Fibroblast of upper back skin (primary cell): ENCODE measurements at regions not wholly inside any gene's neighbourhood (a gene's known extent, or its start where the extent isn't known, plus 50 kb on each side); places are given as distances from the start of the nearest gene placed in this dataset.
A peak's percentile ranks its signal among the peaks of the same experiment; 100 is the strongest.

Source experiments
- DNase-seq: peaks from one replicate; pipeline ENCODE4 v3.0.0-alpha.2; 2013

DNA sequence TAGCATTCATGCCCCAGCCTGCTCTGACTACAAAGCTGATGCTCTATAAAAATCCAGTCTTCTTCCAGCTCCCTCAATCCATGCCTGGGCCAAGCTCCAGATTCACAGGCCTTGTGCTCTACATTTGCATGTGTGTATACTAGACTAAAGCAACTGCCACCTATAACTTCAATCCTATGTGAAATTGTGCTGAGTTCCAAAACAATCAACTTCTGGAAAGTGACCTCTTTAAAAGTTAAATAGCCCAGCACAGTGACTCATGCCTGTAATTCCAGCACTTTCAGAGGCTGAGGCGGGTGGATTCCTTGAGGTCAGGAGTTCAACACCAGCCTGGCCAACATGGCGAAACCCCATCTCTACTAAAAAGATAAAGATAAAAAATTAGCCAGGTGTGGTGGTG, 114.3 kb upstream of the ZC3H12C start:
- no peak for DNase-seq

DNA sequence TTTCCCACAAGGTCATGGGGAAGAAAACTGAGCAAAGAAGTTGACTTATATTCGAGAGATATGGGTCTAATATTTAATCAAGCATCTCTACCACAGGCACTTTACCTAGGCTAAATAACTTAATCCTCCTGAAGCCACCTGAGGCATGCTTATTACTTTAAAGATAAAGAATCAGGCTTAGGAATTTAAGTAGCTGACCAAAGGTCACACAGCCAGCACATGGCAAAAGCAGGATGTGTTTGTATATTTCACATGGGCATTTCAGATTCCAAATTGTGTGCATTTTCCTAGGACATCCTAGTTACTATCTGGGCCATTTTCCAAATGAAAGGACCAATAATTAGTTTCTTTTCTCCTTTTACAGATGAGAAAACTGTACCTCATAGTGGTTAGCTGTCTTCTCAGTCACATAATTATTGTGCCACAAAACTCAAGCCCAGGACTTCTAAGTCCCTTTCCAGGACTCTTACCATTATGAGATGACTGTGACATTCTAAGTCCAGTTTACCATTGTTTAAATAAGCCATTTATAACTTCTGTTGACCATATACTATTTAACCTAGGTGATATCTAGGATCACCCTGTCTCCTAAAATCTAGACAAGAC, 112.1 kb upstream of the ZC3H12C start:
- DNase-seq = no peak

DNA sequence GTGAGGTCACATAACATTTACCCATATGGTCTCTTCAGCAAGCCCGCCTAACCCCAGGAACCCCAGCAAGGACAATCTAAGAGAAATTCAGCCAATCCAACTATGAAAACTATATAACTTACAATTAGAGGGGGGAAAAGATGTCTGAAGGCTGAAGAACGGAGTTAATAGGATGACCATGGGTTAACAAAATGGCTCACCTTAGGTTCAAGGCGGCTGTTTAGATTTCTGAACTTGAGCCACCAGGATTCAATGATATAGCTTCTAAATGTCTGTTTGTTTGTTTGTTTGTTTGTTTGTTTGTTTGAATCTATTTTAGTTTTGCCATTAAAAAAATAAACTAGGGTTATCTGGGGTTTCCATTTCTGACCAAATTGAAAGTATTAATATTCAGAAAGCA, 109.8 kb upstream of the ZC3H12C start:
- DNase-seq = no peak

DNA sequence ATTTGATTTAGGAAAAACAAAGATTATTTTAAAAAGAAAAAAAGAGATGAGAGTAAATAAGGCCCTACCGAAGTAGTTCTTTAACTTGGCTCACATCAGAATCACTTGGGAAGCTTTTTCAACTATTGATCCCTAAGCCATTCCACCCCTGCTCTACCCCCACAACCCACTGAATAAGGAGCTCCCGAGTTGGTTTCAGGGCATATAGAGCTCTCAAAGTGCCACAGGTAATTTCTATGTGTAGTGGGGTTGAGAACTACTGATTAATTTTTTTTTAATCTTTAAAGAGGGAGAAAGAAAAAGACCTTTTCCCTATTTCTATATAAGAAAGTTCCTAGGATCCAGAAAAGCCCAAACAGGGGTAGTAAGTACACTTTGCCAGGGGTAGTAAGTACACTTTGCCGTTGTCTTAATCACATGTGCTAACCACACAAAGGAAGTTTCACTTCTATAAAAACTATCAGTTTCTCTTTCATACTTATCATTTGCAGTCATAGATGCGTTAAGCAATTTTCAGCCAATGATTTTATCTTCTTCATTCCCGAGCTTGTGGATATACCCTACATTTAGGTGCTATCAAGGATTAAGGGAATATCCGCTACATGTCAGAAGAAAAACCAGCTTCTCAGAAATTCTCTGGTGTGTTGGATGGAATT, 108.4 kb upstream of the ZC3H12C start:
- DNase-seq = no peak

DNA sequence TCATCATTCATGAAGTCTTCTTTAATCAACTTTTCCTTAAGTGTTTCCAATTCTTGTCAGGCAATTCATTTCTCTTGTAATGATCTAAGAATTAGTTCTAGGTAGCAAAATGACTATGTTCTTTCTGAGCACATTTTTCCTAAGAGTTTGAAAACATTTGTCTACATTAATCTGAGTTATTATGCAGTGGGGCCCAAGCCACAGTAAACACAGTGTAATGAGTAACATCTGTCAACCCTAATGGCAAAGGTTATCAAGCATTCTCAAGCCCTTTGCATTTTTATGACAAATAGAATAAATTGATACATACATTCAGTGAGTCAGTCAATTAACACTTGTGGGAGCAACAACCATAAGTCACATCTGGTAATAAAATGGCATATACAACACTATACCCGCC, 106.7 kb upstream of the ZC3H12C start:
- no peak for DNase-seq

DNA sequence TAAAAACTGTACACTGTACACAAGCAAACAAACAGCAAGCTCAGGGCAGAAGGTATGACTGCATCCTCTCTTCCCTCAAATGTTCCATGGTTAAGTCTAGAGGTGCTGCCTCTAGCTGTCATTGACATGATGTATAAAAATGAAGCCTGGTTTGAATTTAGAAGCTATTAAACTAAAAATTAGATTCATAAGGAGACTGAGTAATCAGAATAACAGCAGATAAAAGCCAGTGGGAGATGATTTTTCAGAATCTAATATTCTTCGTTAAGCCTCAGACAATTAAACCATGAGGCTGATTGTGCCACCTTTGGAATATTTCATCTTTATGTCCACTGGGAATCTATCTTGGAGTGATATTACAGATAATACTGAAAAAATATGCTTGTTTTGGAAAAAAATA, 101.4 kb upstream of the ZC3H12C start:
- no peak for DNase-seq

DNA sequence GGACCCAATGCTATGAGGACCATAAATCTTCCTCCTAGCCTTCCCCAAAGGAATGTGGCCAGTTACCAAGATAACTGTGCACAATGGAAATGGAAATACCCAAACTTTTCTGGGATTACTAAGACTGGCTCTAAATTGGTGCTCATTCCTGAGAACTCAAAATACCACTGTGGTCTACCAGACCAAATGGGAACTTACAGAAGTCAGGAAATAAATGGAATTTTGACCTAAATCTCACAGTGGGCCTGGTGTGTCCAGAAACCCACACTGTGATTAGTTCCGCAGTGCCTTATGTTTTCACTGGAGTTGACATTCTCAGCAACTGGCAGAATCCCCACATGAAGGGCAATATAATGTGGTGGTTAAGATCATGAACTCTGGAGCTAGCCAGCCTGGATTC, 99.4 kb upstream of the ZC3H12C start:
- peak; percentile 86 for DNase-seq

DNA sequence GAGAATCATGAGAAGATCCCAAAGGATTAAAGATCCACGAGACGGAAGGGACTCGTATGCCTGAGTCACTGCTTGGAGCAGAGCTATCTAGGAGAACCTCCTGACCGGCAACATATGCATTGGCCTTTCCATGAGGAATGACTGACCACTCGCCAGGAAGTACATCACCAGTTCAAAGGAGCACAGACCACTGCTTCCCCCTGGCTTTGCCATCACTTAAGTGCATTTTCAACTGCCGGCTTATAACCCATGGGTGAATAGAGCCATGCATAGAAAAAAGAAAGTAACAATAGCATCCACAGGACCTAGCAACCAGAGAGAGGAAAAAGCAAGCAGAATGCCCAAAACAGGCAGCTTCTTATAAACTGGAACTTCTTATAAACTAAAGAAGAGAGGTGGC, 98.3 kb upstream of the ZC3H12C start:
- no peak for DNase-seq

DNA sequence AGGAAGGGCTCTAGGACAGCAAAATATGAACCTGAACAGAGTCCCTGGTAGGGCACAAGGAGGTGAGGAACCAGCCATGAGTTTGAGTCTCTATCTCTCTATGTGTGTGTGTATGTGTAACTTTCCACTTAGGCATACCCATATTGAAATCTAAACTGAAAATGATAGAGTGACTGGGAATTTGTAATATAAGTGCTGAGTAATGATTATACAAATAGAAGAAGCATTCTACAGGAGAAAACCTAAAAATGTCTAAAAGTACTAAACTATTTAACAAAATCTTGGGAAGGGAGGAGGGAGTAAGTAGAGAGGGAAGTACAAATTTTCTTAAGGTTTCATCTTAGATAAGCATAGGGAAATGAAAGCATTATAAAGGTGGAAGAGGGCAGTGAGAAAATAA, 97.1 kb upstream of the ZC3H12C start:
- DNase-seq = no peak

DNA sequence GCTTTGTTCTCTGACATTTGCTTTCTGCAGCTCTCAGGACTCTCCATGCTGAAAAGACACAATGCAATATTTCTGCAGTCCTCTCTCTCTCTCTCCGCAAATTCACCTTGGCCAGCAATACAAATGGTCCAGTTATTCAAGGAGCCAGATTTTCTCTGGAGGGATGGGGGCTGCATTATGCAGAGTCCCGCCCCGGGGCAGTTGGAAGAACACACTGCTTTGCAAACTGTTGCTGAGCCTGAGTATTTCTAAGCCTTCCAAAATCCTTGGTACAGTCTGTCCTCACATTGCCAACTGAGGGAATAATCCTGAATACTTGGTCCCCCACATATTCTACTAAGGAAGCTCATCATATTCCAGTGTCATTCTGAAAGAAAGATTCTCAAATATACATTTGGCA, 94.3 kb upstream of the ZC3H12C start:
- DNase-seq = no peak

DNA sequence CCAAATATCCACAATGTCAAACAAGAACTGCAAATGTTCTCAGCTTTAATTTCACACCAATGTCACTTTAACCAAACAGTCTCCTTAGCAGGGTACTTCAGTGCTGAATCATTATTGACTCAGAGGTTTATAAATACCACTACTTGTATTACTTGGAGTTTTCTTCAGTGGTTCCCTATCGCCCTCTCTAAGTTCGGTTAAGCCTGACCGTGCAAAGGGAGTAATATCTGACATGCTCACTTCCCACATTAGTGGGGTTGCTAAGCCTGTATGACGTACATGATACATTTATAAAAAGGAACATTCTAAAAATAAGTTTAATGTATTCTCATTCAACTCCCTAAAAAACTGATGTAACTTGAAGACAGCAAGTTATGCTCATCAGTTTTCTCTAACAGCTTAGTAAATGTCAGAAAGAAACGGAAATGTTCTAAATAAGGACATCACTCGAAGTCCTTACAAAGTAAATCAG, 93.1 kb upstream of the ZC3H12C start:
- DNase-seq = peak; percentile 97

DNA sequence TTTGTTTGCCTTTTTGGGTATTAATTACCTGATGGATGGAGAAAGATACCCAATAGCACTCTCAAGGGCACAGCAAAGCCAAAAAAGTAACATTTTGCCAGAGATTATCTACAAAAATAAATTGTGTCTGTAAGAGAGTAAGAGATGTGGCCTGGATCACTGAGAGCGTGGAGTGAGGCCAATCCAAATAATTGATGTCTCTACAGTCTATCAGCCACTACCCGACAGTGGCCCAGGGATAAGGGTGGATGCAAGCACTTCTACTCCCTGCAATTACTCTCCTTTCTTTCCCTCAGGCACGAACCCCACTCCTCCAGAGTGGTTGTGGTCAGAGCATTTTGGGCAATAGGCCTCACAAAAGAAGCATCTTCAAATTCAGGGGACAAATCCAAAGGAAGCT, 92.3 kb upstream of the ZC3H12C start:
- peak; percentile 19 for DNase-seq

DNA sequence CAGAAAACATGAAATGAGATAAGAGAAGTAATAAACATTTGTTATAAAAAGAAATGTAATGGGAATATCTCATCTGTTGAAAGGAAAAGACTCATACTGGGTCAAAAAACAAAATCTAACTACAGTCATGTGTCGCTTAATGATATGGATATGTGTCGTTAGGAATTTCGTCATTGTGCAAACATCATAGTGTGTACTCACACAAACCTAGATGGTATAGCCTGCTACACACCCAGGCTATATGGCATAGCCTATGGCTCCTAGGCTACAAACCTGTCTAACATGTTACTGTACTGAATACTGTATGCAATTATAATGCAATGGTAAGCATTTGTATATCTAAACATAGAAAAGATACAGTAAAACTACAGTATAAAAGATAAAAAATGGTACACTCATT, 89.8 kb upstream of the ZC3H12C start:
- DNase-seq = no peak

DNA sequence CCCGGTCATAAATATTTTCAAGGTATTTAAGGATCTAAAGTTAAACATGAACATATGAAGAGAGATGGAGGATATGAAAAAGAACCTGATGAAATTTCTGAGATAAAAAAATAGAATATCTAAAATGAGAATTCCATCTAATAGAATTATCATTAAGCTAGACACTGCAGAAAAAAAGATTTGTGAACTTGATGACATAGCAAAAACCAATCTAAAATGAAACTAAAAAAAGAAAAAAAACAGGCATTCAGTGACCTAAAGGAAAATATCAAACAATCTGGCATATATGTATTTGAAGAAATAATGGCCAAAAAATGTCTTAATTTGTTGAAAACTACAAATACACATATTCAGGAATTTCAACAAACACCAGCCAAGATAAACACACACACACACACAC, 81.6 kb upstream of the ZC3H12C start:
- DNase-seq = no peak

DNA sequence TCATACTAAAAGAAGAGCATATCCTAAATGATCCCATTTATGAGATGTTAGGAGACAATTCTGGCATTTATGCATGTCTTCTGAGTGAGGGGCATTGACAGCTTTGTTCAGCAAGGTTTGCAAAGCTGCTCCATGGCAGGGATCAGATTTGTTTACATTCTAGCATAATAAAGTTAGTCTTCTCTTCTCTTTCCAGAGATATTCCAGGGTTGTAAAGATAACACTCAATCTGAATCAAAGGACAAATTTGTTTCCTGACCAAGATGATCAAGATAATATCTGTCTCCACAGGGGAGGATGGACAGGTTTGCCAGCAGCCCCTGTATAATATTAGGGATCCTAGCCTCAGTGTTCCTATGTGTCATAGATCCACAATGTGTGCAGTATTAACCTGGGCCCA, 77.5 kb upstream of the ZC3H12C start:
- DNase-seq = no peak

DNA sequence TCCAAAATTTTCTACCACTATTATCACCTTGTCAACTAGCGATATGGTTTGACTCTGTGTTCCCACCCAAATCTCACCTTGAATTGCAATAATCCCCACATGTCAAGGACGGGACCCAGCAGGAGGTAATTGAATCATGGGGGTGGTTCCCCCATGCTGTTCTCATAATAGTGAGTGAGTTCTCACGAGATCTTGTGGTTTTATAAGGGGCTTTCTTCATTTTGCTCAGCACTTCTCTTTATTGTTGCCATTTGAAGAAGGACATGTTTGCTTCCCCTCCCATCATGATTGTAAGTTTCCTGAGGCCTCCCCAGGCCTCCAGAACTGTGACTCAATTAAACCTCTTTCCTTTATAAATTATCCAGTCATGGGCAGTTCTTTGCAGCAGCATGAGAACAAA, 73.5 kb upstream of the ZC3H12C start:
- DNase-seq = no peak

DNA sequence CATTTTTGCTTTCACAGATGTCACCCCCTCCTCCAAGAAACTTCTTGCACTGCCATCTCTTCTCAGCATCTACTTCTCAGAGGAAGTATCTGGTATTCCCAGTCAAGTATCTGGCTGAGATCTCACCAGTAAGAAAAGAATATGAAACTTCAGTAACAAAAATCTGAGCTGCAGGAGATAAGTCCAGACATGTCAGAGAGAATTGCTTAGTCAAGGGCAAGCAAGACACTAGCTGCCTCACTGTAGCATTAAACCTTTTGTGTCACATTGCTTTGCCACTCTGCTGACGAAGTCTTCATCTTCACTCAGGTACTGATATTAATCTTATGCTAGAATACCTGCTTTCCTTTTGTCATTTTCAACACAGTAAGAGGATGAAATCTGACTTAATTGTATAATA, 70.6 kb upstream of the ZC3H12C start:
- DNase-seq = no peak

DNA sequence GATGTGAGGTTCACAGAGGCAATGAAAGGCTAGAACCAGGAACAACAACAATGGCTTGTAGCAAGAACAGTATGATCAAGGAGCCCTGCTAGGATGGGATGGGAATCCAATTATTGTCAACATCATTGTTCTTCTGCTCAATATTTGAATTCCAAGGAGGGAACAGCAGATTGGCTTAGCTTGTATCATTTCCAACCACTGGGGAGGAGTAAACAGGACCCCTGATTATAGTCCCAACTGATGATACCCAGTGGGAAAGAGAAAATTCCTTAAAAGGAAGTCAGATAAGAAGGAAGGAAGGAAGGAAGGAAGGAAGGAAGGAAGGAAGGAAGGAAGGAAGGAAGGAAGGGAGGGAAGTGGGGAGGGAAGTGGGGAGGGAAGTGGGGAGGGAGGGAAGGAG, 69.5 kb upstream of the ZC3H12C start:
- no peak for DNase-seq

DNA sequence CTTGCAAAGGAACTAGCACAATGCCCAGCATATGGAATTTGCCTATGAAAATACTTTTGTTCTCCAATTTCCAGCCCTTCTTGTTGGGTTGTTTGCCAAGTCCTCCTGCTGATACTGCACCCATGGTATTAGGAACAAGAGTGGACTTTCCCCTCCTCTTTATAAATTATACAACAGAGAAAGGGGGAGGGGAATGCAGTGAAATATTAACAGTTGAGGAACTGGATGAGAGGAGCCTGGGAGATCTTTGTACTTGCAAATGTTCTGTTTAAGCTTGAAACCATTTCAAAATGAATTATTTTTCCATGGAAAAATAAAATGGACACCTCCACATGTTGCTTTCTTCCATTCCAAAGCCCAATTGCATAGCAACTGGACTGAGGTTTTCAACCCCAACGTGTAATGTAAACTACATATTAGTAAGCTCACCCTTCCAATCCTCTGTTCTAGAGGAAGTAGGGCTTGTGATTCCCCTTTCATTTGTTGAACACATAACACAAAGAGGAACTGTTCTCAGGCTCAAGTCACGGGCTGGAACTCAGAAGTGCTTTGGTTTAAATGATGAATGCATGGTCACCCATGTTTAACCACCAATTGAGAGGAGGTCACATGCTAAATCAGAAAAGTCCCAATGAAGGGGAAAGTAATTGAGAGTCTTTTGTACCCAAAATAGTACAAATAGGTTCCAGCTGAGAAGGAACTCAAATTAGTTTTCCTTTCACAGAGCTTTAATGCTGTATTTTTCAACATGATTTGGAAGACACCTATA, 66.2 kb upstream of the ZC3H12C start:
- no peak for DNase-seq

DNA sequence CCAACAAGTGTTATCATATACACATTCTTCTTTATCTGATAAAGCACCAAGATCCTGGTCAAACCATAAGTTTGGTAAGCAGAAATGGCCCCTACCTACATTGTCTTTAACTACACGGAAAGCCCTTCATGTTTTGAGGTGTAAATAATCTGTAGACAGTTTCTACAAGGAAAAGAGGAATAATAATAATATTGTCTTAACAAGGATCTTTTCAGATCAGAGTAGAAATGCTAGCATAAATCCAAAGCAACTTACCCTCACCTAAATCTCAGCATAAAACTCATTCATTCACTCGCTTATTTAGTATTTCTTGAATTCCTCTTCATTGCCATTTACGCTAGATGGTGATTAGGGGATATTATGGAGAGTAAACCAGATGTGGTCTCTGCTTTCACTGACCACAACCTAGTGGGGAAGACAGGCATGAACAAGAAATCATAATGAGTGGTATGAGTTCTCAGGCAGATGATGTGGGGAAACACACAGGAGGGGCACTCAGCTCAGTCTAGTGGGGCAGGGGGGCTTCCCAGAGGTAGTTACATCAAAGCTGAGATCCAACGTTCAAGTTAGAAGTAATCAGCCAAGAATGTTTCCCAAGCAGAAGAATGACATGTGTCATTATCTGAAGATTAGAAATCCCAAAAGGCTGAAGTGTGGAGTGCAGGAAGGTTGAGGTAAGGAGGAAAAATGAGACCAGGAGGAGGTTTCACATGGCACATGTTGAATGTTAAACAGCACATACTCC, 65.4 kb upstream of the ZC3H12C start:
- DNase-seq = no peak

DNA sequence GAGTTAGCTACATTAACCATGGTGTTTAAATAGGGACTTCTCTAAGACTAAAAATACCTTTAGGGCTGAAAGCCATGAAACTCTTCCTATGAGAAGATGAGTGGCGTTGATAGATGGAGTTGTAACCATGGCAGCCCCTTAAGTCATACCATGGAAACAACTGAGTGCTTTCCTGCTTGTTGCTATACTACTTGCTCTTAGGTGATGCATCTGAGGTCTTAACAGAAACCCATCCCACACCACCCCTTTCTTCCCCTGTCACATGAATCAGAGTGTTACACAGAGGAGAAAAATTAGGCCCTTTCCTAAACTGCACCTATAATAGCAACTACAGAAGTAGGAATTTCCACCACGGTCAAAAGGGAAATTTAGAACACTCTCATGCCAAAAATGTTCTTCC, 64.3 kb upstream of the ZC3H12C start:
- peak; percentile 1 for DNase-seq

DNA sequence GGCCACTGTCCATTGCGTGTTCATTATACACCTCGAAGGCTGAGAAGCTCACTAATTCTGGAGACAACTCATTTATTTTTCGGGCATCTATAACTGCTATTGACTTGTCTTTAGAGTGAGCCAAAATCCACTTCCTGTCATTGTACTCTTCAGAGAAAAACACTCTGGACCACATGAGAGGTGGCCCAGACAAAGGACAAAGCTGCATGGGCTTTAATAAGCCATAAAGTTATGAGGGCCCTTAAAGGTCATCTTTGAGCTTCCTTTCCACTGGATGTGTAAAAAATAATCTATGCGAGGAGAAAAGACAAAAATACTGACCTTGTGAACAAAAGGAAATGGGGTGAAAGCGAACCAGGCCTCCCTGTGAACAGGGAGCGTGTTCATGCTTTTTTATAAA, 63.5 kb upstream of the ZC3H12C start:
- DNase-seq = no peak

DNA sequence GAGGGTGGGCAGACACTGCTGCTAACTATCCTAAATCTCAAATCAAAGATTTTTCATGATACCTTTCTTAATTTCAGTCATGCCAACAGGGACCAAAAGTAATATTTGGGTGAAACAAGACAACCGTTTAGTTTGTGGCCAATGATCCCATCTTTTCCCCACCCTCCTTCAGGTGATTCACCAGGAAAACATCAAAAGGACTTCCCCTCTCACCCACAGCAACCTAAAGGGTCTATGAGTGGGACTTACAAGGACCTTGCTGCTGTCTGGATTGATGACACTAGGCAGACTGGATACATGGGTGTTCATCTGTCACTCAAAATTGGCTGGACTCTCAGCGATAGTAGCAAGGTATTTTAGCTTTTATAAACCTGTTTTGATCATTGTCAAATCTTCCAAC, 62.0 kb upstream of the ZC3H12C start:
- no peak for DNase-seq

DNA sequence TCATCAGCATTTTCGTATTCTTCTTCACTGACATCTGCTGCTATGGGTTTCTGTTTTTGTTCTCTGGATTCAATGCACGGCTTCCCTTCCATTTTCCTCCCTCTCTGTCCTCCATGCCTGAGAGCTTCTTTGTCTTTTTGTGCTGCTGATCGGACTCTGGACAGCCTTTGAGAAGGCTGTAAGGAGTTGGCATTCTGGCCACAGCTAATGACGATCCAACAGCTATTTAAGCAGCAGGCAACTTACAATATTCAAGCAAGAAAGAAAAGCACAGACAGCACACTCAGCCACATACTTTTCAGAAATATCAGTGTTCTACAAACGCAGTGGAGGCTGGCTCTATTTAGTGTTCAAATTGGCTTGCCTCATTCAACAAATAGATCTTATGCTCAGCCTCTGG, 60.9 kb upstream of the ZC3H12C start:
- DNase-seq = no peak
